ENCODE measurements at regions not wholly inside any gene's neighbourhood (a gene's known extent, or its start where the extent isn't known, plus 50 kb on each side); places are given as distances from the start of the nearest gene placed in this dataset.
A peak's percentile ranks its signal among the peaks of the same experiment; 100 is the strongest.
"Not testable (repeated sequence)": the region's sequence is repeated elsewhere in the genome, so short reads cannot be mapped to it uniquely, and the experiment has no call there.

GRCh38 chr2:49342156-49342555, 187.8 kb upstream of the FSHR start:
- TF ChIP-seq, protein P1, sequence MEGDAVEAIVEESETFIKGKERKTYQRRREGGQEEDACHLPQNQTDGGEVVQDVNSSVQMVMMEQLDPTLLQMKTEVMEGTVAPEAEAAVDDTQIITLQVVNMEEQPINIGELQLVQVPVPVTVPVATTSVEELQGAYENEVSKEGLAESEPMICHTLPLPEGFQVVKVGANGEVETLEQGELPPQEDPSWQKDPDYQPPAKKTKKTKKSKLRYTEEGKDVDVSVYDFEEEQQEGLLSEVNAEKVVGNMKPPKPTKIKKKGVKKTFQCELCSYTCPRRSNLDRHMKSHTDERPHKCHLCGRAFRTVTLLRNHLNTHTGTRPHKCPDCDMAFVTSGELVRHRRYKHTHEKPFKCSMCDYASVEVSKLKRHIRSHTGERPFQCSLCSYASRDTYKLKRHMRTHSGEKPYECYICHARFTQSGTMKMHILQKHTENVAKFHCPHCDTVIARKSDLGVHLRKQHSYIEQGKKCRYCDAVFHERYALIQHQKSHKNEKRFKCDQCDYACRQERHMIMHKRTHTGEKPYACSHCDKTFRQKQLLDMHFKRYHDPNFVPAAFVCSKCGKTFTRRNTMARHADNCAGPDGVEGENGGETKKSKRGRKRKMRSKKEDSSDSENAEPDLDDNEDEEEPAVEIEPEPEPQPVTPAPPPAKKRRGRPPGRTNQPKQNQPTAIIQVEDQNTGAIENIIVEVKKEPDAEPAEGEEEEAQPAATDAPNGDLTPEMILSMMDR (IDR thresholded peaks at IDR 0.05; ENCODE audit: control insufficient read depth, extremely low read depth, insufficient read depth), result no peak
- H3K4me3 ChIP-seq (ENCODE audit: low read depth, low read length), result no peak overlapping the region
- no peak for DNase-seq (ENCODE audit: low read depth)

- H3K4me3 ChIP-seq (ENCODE audit: low read depth, low read length), result no peak overlapping the region
- no peak for DNase-seq (ENCODE audit: low read depth)
- TF ChIP-seq, protein P1 (IDR thresholded peaks at IDR 0.05; ENCODE audit: control insufficient read depth, extremely low read depth, insufficient read depth), result no peak
Measured at GRCh38 chr2:49335546-49335945, 181.2 kb upstream of the FSHR start.

DNA sequence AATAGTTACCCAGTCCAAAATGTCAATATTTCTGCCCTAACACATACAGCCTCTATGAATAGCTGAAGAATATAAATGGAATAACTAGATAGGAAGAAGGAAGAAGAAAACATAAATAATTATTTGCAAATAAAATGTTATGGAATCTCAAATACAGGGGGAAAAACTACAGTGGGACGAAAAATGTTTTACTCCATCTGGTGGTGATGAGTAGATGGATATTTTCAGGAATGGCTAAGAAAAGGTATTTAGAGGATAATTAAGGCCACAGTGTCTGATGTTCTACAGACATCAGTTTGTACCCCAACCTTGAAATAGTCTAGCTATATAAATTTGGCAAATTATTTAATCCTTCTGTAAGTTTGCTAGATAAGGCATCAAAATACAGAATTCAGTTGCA, 178.1 kb upstream of the FSHR start:
- DNase-seq (ENCODE audit: low read depth), result no peak
- no peak overlapping the region for H3K4me3 ChIP-seq (ENCODE audit: low read depth, low read length)
- TF ChIP-seq, protein P1 (IDR thresholded peaks at IDR 0.05; ENCODE audit: control insufficient read depth, extremely low read depth, insufficient read depth), result no peak

- no peak overlapping the region for H3K4me3 ChIP-seq (ENCODE audit: low read depth, low read length)
- TF ChIP-seq, protein P1 (IDR thresholded peaks at IDR 0.05; ENCODE audit: control insufficient read depth, extremely low read depth, insufficient read depth), result no peak
- DNase-seq (ENCODE audit: low read depth), result no peak
Measured at GRCh38 chr2:49318531-49318930, 164.2 kb upstream of the FSHR start.

DNA sequence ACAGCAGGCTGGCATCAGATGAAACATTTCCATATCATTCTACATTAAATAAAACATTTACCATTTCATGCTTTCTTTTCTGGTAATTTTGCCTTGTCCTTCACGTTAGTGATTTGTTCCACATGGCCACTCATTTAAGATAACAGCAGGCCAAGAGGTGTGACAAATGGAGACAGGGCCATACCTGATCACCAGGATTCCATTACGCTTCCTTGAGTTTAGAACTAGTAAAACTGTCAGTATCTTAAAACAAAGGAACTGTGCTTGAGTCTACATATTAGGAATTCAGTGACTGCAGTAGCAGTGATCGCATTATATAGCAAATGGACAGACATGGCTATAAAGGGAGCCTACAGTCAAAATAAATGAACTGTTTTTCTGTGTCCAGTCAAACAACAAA, 155.1 kb upstream of the FSHR start:
- TF ChIP-seq, protein P1 (IDR thresholded peaks at IDR 0.05; ENCODE audit: control insufficient read depth, extremely low read depth, insufficient read depth), result no peak
- DNase-seq (ENCODE audit: low read depth), result no peak
- H3K4me3 ChIP-seq (ENCODE audit: low read depth, low read length), result no peak overlapping the region

- peak; percentile 51 for DNase-seq (ENCODE audit: low read depth)
- H3K4me3 ChIP-seq (ENCODE audit: low read depth, low read length), result no peak overlapping the region
- TF ChIP-seq, protein P1 (IDR thresholded peaks at IDR 0.05; ENCODE audit: control insufficient read depth, extremely low read depth, insufficient read depth), result no peak
Measured at GRCh38 chr2:49306925-49307324, 152.6 kb upstream of the FSHR start.

- DNase-seq (ENCODE audit: low read depth), result peak; percentile 45
- H3K4me3 ChIP-seq (ENCODE audit: low read depth, low read length), result not testable (repeated sequence)
Measured at GRCh38 chr2:49298693-49299092, 144.4 kb upstream of the FSHR start.

Data from LNCaP clone FGC (cell line).